NCI-H524 treated with DMSO at 0.1 percent for 48 hours (cell line): ENCODE measurements at regions not wholly inside any gene's neighbourhood (a gene's known extent, or its start where the extent isn't known, plus 50 kb on each side); places are given as distances from the start of the nearest gene placed in this dataset.
"Not testable (repeated sequence)": the region's sequence is repeated elsewhere in the genome, so short reads cannot be mapped to it uniquely, and the experiment has no call there.

Experiments used
- DNase-seq: peaks from one replicate; lab custom pipeline; 2025; lab: John Stamatoyannopoulos, UW

DNA sequence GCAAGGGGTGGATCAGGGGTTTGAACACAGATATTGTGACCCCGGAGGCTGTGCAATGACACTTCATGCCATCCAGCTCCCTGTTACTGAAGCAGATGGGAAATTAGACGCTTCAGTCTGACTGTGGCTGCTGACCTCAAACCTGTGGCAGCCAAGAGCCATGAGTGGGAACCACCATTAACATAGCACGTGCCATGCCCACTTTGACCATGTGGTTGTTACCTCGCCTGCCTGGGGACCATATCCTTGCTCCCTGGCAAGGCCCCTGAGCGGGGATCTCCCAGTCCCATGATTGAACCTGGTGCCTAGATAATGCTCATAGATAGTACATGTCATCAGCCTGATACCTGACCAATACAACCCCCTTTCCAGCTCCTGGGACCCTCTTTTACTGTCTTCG is 68.9 kb downstream of the CYP26B1 start:
- DNase-seq: no peak

DNA sequence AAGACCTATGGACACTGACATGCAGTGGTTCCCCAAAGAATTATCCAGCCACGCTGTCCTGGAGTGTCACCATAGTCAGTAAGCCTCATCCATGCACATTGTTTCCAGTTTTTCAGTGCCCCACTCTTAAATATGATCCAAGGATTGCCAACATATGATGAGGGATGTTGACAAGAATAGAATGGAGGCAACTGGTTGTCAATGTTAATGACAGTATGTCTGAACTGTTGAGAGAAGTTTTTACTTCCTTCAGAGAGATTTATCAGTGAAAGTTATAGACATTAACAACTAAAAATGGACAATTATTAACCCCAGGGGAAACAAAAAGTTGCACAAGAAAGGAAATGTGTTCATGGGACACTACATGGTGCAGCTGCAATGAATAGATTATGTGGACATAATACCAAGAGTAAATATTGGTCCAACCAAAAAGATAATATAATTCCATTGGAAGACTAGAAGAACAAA is 69.9 kb downstream of the CYP26B1 start:
- no peak for DNase-seq

DNA sequence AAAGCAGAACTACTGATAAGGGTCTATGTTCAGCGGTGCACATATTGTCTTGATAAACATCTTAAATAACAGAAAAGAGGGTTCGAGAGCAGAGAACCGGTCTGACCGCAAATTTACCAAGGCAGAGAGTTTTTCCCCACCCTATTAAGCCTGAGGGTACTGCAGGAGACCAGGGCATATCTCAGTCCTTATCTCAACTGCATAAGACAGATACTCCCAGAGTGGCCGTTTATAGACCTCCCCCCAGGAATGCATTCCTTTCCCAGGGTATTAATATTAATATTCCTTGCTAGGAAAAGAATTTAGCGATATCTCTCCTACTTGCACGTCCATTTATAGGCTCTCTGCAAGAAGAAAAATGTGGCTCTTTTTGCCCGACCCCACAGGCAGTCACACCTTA is 74.3 kb downstream of the CYP26B1 start:
- not testable (repeated sequence) for DNase-seq

DNA sequence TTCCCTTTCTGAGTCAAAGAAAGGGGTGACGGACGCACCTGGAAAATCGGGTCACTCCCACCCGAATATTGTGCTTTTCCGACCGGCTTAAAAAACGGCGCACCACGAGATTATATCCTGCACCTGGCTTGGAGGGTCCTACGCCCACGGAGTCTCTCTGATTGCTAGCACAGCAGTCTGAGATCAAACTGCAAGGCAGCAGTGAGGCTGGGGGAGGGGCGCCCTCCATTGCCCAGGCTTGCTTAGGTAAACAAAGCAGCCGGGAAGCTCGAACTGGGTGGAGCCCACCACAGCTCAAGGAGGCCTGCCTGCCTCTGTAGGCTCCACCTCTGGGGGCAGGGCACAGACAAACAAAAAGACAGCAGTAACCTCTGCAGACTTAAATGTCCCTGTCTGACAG is 83.5 kb downstream of the CYP26B1 start:
- not testable (repeated sequence) for DNase-seq

DNA sequence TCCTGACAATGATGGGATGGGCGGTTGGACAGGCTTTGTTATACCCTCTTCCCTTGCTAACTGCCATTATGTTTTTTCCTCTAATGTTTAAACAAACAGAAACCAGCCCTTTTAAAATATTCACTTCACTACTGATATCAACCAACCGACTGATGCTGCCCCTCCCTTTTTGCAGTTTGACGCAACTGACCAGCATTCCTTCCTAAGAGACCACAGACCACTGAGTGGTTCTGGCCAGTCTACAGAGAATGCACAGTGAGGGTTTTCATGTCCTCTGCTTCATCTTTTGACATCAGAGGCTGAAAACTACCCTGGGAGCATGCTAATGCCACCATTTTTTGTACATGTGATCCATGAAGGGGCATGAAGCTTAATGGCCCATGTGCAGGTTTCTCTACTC is 85.3 kb downstream of the CYP26B1 start:
- no peak for DNase-seq

DNA sequence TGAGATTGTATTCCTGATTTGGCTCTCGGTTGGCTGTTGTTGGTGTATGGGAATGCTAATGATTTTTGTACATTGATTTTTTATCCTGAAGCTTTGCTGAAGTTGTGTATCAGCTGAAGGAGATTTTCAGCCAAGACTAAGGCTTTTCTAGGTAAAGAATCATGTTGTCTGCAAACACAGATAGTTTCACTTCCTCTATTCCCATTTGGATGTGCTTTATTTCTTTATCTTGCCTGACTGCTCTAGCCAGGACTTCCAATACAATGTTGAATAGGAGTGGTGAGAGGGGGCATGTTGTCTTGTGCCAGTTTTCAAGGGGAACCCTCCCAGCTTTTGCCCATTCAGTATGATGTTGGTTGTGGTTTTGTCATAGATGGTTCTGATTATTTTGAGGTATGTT is 90.4 kb downstream of the CYP26B1 start:
- DNase-seq: no peak

DNA sequence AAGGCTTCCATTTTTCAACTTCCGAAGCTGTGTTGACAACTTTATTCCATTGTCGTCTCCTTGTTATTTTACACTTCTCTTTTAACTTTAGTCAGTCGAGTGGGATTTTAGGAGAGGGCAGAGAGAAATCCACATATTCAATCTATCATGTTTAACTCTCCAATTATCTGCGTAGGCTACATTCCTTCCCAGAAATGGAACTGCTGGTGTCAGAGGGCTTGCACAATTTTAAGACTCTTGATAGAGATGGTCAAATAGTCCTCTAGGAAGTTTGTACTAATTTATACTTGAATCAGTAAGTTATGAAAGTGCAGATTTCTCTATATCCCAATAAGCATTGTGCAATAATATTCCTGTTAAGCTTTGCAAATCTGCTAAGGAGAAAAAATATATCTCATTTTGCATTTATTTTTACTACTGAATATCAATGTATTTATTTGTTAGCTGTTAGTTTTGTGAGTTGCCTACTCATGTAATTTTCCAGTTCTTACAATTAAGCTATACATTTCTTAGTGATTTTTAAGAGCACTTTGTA is 95.6 kb downstream of the CYP26B1 start:
- no peak for DNase-seq

DNA sequence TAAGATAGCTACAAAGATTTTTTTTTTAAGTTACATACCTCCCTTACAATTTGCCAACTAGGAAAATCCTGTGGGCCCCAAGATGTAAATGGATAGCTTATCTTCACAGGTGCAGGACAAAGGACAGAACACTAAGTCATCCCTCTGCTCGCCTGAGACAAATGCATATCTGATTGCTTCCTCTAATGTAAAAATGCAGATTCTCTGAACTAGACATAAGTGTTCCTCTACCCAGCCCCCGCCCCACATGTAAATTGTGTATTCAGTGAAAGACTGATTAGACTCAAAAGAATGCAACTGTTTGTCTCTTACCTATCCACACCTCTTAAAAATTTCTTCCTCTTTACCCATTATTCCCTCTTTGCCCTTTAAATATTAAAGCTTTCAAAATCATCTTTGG is 96.5 kb downstream of the CYP26B1 start:
- DNase-seq: no peak

DNA sequence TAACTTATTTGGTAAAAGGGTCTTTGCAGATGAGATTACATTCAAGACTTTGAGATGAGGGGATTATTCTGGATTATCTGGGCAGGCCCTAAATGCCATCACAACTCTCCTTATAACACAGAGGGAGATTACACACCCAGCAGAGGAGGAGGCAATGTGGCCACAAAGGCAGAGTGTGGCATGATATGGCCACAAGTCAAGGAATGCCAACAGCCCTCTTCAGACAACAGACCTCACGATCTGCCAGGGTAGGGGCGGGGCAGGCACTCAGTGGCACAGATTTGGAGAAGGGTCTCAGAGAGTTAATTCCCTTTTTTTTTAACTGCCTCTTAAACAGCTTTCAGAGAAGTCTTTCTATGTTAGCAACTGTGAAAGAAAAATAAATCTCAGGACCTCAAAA is 96.9 kb downstream of the CYP26B1 start:
- no peak for DNase-seq

DNA sequence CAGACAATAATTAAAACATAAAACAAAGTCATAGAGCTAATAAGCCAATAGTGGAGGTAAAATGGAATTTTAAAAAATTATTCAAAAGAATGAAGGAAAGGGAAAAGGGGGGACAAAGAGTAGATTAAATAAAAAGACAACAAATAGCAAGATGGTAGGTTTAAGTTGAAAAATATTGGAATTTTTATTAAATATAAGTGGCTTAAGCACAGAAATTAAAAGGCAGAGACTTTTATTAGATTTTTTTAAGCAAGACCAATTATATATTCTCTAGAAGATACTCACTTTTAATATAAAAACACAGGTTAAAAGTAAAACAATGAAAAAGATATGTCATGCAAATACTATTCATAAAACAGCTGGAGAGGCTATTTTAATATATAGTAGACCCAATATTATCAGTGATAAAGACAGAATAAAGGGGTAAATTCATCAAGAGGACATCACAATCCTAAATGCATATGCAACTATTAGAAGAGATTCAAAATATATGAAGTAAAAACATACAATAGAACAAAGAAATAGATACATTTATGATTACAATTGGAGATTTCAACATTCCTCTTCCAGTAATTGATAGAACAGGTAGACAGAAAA is 98.7 kb downstream of the CYP26B1 start:
- DNase-seq: no peak

DNA sequence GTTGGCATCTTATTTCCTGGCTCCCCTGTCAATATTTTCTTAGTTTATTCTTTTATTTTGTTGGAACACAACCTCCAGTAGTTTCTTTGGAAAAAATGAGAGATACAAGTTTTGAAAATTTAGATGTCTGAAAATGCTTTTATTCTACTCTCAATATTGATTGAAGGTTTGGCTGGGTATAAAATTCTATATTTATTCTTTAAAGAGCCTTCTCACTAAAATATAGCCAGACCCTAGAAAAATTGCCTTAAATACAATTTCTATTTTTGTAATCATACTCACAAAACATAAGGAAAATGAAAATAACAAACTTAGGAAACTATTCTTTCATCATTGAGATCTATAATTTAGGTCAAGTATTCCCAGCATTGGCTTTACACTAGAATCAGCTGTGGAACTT is 103.7 kb downstream of the CYP26B1 start:
- DNase-seq: no peak

DNA sequence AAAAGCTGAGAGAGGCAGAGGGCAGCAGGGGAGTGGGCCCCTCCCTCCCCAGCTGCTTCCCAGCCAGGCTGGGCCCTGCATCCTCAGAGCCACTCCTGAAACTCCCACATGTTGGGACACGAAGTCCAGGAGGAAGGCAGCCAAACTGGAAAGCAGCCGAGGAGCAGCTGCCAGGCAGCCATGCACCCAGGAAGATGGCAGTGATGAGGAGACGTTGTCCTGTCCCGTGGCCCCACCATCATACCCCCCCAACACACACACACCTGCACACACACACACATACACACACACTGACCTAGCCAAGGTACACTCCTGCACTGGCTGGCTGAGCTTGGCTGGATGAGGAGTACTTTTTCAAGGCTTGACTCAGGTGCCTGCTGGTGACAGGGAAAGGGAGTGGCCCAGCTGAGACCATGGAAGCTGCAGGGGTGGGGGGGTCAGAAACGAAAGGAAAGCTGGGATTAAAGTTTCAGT is 106.0 kb downstream of the CYP26B1 start:
- no peak for DNase-seq

DNA sequence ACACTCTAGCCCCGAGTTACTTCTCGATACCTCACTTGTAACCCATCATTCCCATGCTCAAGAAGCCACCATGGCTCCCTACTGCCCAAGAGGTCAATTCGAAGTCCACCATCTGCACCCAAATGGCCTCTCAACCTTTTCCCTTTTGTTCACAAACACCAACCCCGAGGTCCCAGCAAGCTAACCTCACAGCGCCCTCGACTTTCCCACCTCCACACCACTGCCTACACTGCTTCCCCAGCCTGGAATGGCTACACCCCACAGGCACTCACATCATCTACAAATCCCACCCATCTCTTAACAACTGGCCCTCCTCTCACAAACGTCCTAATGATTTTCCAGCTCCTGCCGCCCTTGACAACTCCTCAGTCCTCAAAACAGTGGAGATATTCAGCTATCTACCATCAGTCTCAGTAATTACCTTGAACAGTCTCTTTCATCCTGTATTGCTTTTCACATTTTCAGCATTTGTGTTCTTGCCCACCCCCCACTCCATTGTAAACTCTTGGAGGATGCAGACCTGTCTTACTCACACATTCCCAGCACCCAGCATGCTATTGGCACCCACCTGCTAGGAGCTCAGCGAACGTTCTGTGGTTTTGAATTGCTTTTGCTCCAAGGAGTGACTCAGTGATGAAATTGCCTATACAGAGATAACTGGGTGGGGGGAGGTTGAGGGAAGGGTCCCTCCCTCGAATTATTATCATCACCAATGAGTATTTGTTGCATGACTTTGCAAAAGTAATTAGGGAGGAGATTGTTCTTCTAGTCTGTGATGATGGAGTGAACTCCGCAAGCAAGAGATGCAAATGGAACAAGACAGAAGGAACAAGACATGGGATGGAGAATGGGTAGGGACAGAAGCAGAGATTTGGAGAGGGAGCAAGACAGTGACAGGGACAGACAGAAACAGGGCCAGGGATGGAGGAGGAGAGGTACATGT is 106.8 kb downstream of the CYP26B1 start:
- DNase-seq: no peak

DNA sequence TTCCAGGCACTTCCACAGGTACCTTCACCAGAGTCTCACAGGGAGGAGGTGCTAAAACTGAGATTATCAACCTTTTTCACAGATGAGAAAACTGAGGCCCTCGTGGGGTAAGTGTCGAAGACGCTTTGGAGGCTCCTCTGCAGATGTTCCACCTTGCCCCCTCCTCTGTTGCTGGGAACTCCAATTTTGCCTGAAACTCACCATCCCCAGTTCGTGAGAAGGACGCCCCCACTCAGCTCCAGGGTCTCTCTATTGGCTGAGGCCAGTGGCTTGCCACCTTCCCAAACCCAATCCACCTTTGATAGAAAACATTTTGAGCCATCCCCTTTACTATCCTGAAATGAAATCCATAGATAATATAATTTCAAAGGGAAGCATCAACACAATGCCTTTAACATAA is 109.1 kb downstream of the CYP26B1 start:
- no peak for DNase-seq

DNA sequence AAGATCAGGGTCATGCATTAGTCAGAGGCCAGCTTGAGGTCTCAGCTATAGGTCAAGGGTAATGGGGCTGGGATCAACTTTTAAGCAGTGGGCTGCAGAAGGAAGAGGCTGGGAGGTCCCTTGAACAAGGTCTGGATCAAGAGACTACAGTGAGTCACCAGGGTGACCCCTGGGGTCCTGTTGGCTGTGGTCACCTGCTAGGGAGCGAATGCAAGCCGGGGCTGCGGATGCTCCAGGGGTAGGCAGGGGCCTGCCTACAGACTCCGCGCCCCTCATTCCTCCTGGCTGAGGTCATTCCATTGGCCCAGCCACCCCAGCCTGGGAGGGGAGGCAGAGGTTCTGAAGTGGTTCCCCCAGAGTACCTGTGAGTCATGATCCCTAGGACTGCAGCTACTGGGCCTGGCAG is 110.4 kb downstream of the CYP26B1 start:
- DNase-seq: no peak

DNA sequence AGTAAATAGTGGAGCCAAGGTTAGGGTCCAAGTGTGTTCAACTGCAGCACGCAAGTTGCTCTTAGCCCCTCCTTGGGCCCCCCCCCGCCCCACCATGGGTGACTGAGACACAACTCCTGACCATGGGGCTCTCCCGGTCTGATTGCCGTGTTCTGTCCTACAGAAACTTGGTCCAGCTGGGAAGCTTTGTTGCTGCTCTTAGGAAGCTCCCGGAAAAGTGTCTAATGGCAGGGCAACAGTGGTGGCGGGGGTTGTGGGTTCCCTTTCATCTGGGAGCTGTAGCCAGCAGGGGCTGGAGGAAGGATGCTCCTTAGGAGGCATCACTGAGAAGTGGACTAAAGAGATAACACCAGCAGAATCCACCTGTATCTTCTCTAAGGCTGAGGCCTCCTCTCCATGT is 111.1 kb downstream of the CYP26B1 start:
- no peak for DNase-seq

DNA sequence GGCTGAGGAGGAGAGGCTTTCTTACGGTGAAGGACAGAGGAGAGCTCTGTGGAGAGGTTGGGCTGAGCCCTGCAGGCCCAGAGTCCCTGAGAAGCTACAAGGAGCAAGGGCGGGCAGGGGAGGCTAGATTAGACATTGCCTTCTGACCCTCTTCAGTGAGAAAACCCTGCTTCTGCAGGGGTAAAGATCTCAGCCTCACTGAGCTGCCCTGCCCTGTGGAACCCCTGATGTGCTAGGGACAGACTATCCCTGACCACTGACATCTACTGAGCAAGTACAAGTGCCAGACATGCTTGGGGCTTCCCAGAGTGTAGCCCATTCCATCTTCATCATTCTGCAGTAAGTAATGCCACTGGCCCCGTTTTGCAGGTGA is 111.5 kb downstream of the CYP26B1 start:
- DNase-seq: no peak

DNA sequence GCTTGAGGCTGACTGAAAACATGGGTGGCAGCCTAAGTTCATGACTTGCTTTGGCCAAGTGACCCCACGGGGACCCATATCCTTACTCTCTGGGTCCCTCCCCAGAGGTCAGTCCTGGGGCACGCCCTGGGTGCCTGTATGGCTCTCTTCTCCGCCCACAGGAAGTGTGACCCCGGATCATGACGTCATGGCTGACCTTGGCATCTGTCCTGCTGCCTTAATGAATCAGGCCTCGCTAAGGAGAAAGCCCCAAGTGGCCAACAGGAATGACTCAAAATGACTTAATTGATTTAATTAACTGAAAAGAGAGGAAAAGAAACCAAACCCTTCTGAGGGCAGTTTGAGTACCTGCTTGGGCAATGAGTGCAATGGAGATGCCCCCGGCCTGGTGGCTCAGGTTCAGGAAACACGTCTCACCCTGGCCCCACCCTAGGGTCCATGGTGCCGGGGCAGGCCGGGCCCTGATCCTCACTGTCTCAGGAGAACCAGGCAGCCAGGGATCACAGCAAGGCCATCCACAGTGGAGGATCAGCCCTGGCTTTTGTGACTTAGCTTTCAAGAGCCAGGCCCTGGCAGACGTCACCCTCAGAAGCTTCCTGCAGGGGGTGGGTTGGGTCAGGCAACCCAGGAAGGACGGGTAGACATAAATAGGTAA is 112.0 kb downstream of the CYP26B1 start:
- no peak for DNase-seq

DNA sequence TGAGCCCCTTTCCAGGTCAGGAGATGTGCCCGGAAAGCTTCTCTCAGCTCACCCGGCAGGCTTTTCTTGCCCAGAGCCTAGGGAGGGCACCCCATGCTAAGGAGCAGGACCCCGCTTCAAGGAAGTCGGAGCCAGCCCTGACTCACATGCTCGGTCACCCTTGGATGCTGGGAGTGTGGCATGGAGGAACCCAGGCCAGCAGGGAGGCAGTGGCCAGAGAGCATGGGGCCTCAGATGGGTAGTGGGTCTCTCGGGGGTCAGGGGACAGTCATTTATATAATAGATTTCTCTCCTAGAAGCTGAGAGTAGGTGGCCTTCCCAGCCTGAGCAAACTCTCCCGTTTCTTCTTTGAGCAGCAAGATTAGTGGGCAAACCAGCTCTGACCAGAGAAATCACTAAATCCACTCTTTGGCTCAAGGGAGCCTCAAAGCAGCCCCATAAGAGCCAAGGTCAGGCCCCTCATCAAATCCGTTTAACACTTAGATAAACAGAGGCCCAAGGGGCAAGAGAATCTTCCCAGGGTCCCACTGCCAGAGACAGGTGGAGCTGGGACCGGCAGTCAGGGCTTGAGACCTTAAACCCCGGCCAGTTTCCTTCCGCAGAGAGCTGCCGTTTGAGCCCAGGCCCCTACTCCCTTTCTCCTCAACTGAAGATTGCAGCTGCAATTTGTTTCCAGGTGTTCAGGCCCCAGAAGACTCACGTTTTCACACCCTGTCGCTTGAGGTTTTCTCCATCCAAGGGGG is 113.1 kb downstream of the CYP26B1 start:
- DNase-seq: no peak

DNA sequence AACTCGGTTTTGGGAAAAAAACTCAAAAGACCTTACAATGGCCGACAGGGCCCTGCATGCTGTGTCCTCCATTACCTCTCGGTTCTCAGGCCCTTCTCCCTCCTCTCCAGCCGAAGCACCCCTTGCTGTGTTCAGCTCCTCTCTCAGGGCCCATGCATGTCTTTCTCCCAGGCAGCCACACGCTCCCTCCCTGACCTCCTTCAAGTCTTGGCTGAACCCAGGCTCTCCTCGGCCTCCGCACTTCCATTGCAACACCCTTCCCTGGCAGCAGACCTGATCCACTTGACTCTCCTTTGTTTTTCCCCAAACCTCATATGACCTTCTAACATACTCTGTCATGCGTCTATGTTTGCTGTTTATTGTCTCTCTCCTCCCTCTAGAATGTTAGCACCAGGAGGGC is 114.0 kb downstream of the CYP26B1 start:
- no peak for DNase-seq

DNA sequence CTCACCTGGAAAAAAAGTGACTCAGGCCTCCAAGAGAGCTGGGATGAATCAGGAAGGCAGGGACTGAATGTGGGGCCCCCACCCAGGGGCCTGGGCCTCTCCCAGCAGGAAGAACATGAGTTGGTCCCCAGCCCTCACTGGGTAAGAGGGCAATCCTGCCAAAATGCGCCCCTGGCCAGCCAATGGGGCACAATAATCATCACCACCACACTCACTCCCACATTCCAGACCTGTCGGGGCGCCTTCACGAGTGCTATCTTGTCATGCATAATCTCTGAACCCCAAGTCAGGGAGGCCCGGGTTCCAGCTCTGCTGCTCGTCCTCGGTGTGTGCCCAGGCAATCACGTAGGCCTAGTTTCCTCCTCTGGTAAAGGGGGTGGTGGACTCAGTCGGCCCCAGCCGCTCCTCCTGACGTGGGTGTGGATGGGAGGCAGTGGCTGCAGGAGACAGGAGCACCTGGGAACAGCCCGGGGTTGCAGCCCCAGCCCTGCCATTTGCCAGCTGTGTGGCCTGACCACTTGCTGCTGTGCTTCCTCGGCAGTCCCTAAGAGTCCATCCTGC is 115.1 kb downstream of the CYP26B1 start:
- DNase-seq: no peak
